Stimulated activated naive CD4-positive, alpha-beta T cell (primary cell): ENCODE measurements at regions not wholly inside any gene's neighbourhood (a gene's known extent, or its start where the extent isn't known, plus 50 kb on each side); places are given as distances from the start of the nearest gene placed in this dataset.

Experiments used
- DNase-seq, 6 experiments: peaks; one replicate each; lab custom pipeline; 2025; lab: John Stamatoyannopoulos, UW

GRCh38 chr22:49435596-49435995, 392.1 kb downstream of the BRD1 start:
- no peak for DNase-seq

DNA sequence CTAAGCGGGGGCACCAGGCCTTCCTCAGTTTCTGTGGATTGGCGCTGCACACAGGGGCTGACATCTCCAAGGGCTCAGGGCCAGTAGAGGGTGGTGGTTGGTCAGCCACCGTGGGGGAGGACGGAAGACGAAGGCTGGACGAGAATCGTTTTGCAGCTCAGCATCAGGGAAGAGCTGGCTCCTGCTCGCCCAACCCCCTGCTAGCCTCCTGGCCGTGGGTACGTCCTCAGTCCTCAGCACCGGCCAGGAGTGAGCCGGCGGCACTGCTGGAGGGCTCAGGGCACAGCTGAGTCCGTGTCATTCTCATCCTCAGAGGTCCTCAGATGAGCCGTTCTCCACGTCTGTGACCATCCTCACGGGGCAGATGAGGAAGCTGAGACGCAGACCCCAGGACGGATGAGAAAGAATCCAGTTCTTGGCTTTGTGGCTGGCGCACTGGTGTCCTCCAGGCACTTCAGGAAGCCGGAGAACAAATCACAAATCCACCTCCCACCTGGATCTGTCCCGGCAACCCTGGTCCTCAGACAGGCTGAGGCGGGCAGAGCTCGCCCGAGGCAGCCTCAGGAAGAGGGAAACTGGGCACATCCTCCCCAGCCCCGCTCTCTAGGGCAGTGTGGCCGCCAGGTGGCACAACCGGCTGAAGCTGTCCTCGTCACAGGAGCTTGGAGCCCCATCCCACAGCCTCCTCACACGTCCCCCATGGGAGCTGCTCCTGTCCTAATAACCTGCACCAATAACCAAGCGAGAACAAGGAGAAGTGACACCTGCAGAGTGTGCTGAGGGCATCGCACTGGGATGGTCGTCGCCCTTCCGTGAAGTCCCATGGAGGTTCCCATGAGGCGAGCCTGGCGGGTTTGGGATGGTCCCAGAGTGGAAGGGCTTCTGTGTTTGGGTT, 393.7 kb downstream of the BRD1 start:
- peak in 1 of 6 experiments; percentile 4 for DNase-seq

DNA sequence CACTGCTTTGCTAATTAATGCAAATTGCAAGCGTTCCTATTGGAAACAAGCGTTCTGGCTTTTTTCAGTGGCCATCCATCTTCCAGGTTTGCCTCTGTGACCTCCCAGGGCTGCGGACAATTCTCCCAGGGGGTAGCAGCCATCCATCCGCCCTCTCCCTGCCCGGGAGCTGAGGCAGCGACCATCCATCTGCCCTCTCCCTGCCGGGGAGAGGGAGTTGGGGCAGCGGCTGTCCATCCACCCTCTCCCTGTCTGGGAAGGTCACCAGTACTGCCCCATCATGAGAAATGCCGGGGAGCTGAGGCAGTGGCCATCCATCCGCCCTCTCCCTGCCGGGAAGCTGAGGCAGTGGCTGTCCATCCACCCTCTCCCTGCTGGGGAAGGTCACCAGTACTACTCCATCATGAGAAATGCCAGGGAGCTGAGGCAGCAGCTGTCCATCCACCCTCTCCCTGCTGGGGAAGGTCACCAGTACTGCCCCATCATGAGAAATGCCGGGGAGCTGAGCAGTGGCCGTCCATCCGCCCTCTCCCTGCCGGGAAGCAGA, 394.7 kb downstream of the BRD1 start:
- no peak for DNase-seq

DNA sequence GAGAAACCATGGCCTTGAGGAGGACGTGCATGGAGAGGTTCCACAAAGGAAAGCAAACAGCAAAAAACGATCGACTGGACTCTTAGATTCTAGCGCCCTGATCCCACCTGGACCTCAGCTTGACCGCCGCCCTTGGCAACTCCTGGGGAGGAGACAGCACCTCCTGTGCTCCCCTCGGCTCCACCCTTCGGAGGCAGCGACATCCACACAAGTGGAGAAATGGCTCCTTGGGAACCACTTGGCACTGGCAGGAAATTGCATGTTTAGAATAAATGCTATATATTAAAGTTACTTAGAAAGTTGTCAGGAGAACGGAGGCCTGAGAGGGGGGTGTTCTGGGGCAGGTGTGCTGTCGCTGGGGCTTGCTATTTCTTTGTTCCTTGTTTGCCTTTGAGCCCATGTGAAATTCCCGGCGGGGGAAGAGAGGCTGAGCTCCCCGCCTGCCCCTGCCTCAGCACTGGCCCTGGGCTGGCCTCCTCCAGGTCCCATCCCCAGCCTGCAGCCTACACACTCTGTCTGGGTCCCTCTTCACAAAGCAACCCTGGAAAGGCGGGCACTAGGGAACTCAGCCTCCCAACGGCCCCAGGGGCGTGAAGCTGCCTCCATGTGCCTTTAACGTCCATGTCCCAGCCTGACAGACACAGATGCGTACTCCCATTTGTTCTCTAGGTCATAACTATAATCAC, 395.3 kb downstream of the BRD1 start:
- DNase-seq = no peak

DNA sequence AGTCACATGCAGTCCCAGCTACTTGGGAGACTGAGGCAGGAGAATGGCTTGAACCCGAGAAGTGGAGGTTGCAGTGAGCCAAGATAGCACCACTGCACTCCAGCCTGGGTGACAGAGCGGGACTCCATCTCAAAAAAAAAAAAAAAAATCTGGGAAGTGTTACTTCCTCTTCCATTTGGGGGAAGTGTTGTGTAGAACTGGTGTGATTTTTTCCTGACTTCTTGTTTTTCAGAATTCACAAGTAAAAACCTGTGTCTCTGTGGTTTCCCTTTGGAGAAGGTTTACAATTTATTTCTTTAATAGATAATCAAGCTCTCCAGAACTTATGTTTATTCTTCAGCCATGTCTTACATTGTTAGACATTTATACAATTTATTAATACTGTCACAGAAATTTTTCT, 396.1 kb downstream of the BRD1 start:
- no peak for DNase-seq

GRCh38 chr22:49429066-49429465, 398.6 kb downstream of the BRD1 start:
- DNase-seq = no peak

DNA sequence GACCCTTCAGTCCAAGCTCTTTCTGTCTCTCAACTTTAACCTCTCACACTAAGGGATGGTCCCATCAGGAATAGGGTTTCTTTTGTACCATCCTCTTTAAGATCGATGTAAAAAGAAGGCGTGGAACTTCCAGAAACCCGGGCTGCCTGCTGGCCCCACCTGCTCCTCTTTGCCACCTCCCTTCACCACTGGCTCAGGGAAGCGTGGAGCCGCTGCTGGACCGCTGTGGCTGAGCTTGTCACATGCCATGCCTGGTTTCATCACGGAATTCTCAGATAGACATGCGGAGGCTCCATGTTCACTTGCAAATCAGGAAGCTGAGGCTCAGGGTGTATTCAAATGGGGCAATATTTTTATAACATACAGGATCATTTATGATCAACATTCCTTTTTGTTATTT, 399.7 kb downstream of the BRD1 start:
- DNase-seq = no peak

DNA sequence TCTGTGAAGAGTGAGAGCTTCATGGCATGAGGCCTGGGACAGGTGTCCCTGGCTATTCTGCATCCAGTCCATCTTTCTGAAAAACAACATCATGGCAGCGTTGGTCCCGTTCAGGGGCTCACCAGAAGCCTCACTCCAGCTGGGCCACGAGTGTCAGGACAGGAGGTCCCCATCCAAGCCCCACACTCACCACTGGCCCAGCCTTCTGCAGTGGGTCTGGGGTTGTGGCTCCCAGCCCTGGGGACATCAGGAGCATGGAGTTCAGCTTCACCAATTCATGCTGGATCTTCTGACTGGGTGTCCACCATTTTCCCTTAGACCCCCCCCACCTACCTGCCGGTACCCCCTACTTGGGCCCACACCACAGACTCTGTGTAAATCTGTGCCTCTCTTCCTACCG, 400.3 kb downstream of the BRD1 start:
- no peak for DNase-seq

DNA sequence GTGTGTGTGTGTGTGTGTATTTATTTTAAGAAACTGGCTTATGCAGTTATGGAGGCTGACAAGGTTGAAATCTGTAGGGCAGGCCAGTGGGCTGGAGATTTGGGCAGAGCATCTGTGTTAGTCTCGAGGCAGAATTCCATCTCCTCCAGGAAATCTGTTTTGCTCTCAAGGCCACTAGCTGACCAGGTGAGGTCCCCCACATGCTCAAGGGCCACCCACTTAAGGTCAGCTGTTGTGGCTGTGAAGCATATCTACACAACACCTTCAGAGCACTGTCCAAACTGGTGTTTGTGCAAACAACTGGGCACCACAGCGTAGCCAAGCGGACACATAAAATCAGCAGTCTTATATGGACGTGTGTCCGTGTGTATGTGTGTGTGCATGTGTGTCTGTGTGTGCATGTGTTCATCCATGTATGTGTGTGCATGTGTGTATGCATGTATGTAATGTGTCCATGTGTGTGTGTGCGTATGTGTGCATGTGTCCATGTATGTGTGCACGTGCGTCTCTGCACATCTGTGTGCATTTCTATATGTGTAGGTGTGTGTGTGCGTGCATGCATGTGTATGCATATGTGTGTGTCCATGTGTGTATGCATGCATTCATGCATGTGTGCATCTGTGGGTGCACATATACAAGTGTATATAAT, 400.9 kb downstream of the BRD1 start:
- no peak for DNase-seq

DNA sequence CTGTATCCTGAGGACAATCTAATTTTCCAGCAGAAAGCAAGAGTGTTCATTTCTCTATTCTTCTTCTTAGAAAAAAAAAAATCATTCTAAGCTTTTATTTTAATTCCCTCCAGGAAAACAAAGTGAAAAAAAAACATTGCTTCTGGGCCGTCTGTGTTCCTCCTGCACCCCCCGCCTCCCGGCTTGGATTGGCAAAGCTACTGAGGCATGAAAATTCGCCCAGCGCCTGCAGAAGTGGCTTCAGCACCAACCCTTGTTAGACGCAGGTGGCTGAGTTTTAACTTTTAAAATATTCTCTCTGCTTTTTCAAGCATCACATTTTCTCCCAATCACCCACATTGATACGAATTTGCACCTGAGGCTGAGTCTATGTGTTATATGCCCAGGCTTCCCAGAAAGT, 401.6 kb downstream of the BRD1 start:
- DNase-seq = no peak

- no peak for DNase-seq
Observed at GRCh38 chr22:49425356-49425755, 402.3 kb downstream of the BRD1 start.

GRCh38 chr22:49424893-49425270, 402.8 kb downstream of the BRD1 start:
- no peak for DNase-seq

DNA sequence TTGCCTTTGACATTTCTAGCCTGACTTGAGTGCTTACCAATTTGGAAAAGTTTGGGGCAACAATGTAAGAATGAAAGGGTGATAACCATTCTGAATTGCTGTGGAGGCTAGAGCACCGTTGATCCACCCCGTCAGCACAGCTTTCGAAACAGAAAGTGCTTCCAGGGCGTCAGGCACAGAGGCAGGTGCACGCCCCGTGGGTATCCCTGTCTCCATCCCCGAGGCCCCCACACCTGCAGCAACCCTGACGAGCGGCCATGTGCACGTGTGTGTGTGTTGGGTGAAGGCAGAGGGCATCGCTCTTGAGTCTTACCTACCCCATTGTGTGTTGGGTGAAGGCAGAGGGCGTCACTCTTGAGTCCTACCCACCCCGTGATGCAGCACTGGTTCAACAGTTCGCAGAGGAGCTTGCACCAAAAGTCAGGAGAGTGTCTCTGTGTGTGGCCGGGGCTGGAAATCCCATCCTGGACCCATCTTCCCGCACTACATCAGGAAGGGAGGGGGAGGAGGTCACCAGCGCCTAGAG, 404.5 kb downstream of the BRD1 start:
- DNase-seq = no peak

DNA sequence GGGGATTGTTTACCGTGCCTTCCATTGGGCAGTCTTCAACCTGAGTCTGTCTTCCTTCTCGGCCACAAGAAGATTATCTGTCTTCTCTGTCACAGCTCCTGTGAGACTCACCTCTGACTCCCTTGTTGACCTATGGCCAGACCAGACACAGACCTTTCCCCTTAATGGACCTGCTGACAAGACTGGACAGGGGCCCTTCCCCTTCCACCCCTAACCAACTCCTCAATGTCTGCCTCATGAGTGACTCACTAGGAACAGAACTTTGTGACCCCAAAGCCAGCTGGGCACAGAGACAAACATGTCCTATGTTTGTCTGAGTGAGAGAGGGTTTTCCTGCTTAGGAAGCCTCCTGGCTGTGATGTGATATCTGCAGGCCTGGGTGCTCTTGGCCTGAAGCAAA, 405.0 kb downstream of the BRD1 start:
- DNase-seq = no peak

DNA sequence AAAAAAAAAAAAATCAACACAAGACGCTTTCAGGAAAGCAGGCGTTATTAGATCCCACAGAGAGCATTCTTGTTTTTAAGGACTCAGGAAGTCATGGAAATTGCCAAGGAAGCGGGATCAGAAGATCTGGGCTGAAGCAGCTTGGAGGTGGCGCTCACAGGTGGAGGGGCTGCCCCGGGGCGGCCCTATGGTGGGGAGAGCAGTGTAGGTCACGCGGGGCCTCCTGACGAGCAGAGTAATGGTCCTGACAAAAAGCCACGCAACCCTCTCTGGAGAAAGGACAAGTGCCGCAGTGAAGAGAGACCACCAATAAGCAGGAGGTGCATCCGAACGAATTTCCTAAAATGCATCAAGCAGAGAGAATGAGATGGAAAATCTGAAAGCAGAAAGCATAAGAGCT, 407.0 kb downstream of the BRD1 start:
- DNase-seq = no peak

GRCh38 chr22:49419661-49420060, 408.0 kb downstream of the BRD1 start:
- no peak for DNase-seq

DNA sequence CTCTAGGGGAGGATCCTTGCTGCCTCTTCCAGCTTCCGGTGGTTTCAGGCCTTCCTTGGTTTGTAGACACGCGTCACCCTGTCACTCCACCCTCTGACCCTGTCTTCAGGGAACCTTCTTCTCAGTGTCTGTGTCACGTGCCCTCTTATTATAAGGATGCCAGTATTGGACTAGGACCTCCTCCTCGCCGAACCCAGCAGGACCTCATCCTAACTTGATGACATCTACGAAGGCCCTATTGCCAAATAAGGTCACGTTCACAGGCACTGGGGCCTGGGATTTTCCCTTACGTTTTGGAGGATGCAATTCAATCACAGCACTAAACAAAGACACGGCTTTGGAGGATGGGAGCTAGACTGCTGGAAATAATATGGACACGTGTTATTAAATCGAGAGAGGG, 408.7 kb downstream of the BRD1 start:
- DNase-seq = no peak

GRCh38 chr22:49418341-49418894, 409.3 kb downstream of the BRD1 start:
- no peak for DNase-seq

GRCh38 chr22:49417833-49418232, 409.8 kb downstream of the BRD1 start:
- no peak for DNase-seq

DNA sequence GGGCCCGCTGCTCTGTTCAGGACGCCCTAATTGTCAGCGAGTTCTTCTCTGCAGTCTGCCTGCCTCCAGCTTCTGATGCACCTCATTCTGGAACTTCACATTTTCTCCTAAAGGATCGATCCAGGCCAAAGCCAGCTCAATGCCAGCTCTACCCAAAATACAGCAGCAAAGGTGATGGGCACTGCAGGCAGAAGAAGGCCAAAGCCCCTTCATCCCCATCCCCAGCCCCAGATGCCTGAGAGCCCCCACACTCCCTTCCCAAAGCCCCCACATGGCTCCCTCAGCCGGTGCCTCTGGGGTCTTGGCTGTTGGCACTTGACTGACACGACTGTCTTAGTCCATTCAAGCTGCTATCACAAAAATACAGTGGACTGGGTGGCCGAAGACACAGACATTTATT, 410.3 kb downstream of the BRD1 start:
- no peak for DNase-seq

DNA sequence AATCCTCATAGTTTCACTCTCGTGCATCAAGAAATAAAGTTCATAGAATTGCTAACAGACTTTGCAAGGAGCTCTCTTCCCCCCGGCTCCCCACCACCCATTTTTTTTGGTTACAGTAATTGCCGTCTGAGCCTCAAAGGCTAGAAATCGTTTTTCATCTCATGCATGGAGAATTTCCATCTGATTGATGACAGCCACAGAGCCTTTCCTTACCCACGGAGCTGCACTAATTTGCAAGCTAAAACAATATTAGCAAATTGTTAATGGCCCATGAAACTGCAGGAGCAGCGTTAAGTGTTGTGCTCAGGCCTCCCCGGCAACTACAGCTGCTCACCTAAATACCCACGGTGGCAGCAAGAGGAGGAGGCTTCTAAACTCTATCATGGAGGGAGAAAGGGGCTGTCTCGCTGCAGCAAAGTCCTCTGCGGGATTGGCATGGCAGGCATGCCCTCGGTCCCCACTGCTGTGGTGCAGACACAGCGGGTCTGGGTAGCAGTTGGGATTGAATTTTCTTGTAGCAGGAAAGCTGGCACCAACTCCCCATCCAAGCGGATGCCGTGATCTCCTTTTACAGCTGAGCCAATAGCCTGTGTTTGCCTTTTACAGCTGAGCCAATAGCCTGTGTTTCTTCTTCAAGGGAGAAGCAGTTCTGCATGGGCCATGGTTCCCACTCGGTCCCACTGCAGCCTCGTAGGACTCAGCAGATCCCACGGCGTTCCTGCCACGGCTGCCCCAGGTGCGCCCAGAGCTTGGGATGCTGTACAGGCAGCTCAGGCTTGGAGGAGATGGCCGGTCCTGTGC, 412.3 kb downstream of the BRD1 start:
- no peak for DNase-seq
